ENCODE measurements at regions not wholly inside any gene's neighbourhood (a gene's known extent, or its start where the extent isn't known, plus 50 kb on each side); places are given as distances from the start of the nearest gene placed in this dataset.

DNA sequence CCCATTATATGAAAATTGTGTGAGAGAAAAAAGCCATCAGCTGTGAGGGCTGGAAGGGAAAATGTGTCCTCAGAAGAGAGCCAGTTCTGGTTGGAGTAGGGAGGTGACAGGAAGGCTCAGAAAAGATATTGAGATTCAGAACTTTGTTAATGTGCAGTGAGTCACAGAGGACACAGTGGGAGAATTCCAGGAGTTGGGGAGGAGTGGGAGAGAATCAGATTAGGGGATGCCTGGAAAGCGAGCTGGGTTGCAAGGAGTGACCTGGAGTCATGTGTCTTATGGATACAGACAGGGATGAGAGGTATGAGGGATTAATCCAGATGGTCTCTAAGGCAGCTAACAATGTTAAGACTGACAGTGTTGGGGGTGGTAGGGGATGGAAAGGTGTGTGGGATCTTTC lies 67.5 kb downstream of the CHST2 start:
- Histone ChIP-seq H3K9me3 (replicated peaks in 1 of 3) (no peaks in the 10 kb centered on the region), H3K4me3 (no peak overlapping the region), H3K27me3 (no peaks in the 10 kb centered on the region), H3K36me3 (replicated peaks in 1 of 2) (no peaks in the 10 kb centered on the region), H3K4me1 (replicated peaks in 1 of 2) (no peaks in the 10 kb centered on the region), H3K27ac (no peak overlapping the region)
- WGBS, 4 donors = 78 to 89% (median 83%) methylated on average over 1 of the region's 1 CpG
- TF ChIP-seq, protein P1, sequence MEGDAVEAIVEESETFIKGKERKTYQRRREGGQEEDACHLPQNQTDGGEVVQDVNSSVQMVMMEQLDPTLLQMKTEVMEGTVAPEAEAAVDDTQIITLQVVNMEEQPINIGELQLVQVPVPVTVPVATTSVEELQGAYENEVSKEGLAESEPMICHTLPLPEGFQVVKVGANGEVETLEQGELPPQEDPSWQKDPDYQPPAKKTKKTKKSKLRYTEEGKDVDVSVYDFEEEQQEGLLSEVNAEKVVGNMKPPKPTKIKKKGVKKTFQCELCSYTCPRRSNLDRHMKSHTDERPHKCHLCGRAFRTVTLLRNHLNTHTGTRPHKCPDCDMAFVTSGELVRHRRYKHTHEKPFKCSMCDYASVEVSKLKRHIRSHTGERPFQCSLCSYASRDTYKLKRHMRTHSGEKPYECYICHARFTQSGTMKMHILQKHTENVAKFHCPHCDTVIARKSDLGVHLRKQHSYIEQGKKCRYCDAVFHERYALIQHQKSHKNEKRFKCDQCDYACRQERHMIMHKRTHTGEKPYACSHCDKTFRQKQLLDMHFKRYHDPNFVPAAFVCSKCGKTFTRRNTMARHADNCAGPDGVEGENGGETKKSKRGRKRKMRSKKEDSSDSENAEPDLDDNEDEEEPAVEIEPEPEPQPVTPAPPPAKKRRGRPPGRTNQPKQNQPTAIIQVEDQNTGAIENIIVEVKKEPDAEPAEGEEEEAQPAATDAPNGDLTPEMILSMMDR (IDR thresholded peaks at IDR 0.05) = no peak
- TF ChIP-seq POLR2A (IDR thresholded peaks at IDR 0.05) = no peak
- intact Hi-C loops (cut with DNase I) = no loop called here
- no peak for DNase-seq

DNA sequence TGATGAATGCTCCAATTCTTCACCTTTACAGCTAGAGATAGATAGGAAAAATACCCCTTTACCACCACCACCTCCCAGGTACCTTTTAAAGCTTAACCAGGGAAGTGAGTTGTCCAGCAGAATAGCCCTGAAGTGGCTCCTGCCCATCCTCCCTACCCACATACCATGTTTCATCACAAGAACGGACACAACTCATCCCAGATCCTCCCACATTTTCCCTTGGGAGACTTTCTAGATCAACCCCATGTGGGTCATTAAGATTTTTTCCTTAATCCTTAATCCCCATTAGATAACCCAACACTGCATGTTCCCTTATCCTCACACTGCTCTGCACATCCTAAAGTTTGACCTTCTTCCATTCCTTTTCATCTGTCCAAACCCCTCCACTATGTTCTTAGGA lies 69.3 kb downstream of the CHST2 start:
- H3K4me3 ChIP-seq = no peak overlapping the region
- no peaks in the 10 kb centered on the region for H3K36me3 ChIP-seq (replicated peaks in 1 of 2)
- no peaks in the 10 kb centered on the region for H3K27me3 ChIP-seq
- H3K9me3 ChIP-seq (replicated peaks in 1 of 3) = no peaks in the 10 kb centered on the region
- intact Hi-C loops (cut with DNase I) = no loop called here
- no peak overlapping the region for H3K27ac ChIP-seq
- WGBS, 4 donors = 78 to 84% (median 81%) methylated on average over 1 of the region's 1 CpG
- DNase-seq = no peak
- TF ChIP-seq, protein P1 (IDR thresholded peaks at IDR 0.05) = no peak
- H3K4me1 ChIP-seq (replicated peaks in 1 of 2) = no peaks in the 10 kb centered on the region

DNA sequence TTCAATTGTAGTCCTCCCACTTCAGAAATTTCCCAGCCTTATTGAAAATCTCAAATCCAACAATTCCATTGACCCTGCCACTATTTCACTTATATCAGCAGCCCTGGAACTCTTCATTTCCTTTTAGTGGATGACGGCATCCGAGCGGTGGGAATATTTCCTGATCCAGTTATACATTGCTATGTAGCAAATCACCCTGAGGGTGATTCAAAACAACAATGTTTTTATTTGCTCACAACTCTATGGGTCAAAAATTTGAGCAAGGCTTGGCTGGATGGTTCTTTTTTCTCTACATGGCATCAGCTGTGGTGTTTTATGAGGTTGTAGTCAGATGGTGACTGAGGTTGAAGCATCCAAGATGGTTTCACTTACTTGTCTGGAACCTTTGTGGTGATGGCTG lies 70.5 kb downstream of the CHST2 start:
- intact Hi-C loops (cut with DNase I) = no loop called here
- H3K36me3 ChIP-seq (replicated peaks in 1 of 2) = no peaks in the 10 kb centered on the region
- no peaks in the 10 kb centered on the region for H3K4me1 ChIP-seq (replicated peaks in 1 of 2)
- no peak for DNase-seq
- 87 to 97% (median 93%) methylated on average over 3 of the region's 3 CpGs for WGBS, 4 donors
- no peak overlapping the region for H3K4me3 ChIP-seq
- TF ChIP-seq, protein P1 (IDR thresholded peaks at IDR 0.05) = no peak
- TF ChIP-seq POLR2A (IDR thresholded peaks at IDR 0.05) = no peak
- H3K27ac ChIP-seq = no peak overlapping the region
- no peaks in the 10 kb centered on the region for H3K27me3 ChIP-seq
- H3K9me3 ChIP-seq (replicated peaks in 1 of 3) = no peaks in the 10 kb centered on the region

DNA sequence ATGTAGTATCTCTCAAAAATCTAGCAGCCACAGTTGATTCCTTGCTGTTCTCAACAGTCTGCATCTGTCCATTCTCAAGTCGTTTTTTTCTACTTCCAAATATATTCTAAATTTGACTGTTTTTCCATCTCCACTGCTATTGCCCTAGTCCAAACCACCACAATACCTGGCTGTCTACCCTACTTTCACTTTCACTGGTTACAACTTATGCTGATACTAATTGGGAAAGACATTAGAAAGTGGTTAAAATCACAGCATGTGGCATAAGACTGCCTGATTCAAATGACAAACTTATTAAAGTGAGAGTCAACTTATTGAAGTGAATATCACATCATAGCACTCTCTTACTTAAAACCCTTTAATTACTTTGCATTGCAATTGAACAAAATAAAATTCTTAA lies 72.6 kb downstream of the CHST2 start:
- Histone ChIP-seq H3K9me3 (replicated peaks in 1 of 3) (no peaks in the 10 kb centered on the region), H3K27ac (no peak overlapping the region), H3K4me3 (no peak overlapping the region), H3K36me3 (replicated peaks in 1 of 2) (no peaks in the 10 kb centered on the region), H3K4me1 (replicated peaks in 1 of 2) (no peaks in the 10 kb centered on the region), H3K27me3 (no peaks in the 10 kb centered on the region)
- 57 to 72% (median 62%) methylated on average over 1 of the region's 1 CpG for WGBS, 4 donors
- TF ChIP-seq POLR2A (IDR thresholded peaks at IDR 0.05) = no peak
- TF ChIP-seq, protein P1 (IDR thresholded peaks at IDR 0.05) = no peak
- intact Hi-C loops (cut with DNase I) = no loop called here
- DNase-seq = no peak

Data from adrenal gland (tissue), 9 donors.